Liver (tissue), 7 donors: ENCODE measurements at regions not wholly inside any gene's neighbourhood (a gene's known extent, or its start where the extent isn't known, plus 50 kb on each side); places are given as distances from the start of the nearest gene placed in this dataset.
A peak's percentile ranks its signal among the peaks of the same experiment; 100 is the strongest.

Experiments used
- DNase-seq: peaks from one replicate; pipeline ENCODE4 v3.0.0-alpha.2; 2017; ENCODE audit warnings: low spot score
- H3K27ac ChIP-seq, 2 donors: one replicate each; pipeline ENCODE4 v1.7.0; 2013; ENCODE audit warnings: inconsistent platforms in 2 of 2, low read length in 2 of 2, control low read depth in 1 of 2, low read depth in 1 of 2, mild to moderate bottlenecking in 1 of 2
- H3K27me3 ChIP-seq, 4 donors: one replicate each; pipeline versions ENCODE4 v1.6.1 to v1.7.0; 2013; ENCODE audit warnings: low read length in 3 of 4, inconsistent platforms in 1 of 4, mild to moderate bottlenecking in 1 of 4, moderate library complexity in 1 of 4; ENCODE audit not compliant: control insufficient read depth in 4 of 4, insufficient read depth in 4 of 4
- H3K36me3 ChIP-seq, 4 donors: one replicate each; pipeline versions ENCODE4 v1.6.1 to v1.7.0; 2013; ENCODE audit warnings: low read length in 3 of 4, mild to moderate bottlenecking in 3 of 4, low read depth in 1 of 4, moderate library complexity in 1 of 4; ENCODE audit not compliant: control insufficient read depth in 4 of 4, insufficient read depth in 3 of 4
- H3K4me1 ChIP-seq, 4 donors: one replicate each; pipeline versions ENCODE4 v1.6.1 to v1.7.0; 2013; ENCODE audit warnings: low read length in 3 of 4, mild to moderate bottlenecking in 3 of 4, moderate library complexity in 1 of 4; ENCODE audit not compliant: control insufficient read depth in 4 of 4, insufficient read depth in 4 of 4
- H3K4me3 ChIP-seq, 3 donors: one replicate each; pipeline versions ENCODE4 v1.6.1 to v1.7.0; 2013; ENCODE audit warnings: low read length in 3 of 3, control low read depth in 1 of 3, low read depth in 1 of 3, mild to moderate bottlenecking in 1 of 3
- H3K9ac ChIP-seq, 2 donors: one replicate each; pipeline ENCODE4 v1.7.0; 2013; ENCODE audit warnings: low read length in 2 of 2, mild to moderate bottlenecking in 2 of 2, moderate library complexity in 2 of 2, control low read depth in 1 of 2, low read depth in 1 of 2
- H3K9me3 ChIP-seq, 4 donors: one replicate each; pipeline versions ENCODE4 v1.6.1 to v1.7.0; 2013; ENCODE audit warnings: low read length in 3 of 4; ENCODE audit not compliant: control insufficient read depth in 4 of 4
- ATF3 ChIP-seq: IDR thresholded peaks from 2 replicates; pipeline ENCODE4 v1.6.1; 2016; ENCODE audit warnings: antibody characterized with exemption
- FOXA1 ChIP-seq: IDR thresholded peaks from 2 replicates; pipeline ENCODE4 v1.6.1; 2016; ENCODE audit warnings: antibody characterized with exemption
- GABPA ChIP-seq, 2 donors: IDR thresholded peaks in 1 of 2; conservative IDR thresholded peaks in 1 of 2; 2 replicates each; pipeline ENCODE4 v1.6.1; 2016; ENCODE audit warnings: antibody characterized with exemption in 2 of 2, mild to moderate bottlenecking in 1 of 2, moderate library complexity in 1 of 2
- HNF4A ChIP-seq, 2 donors: conservative IDR thresholded peaks; 2 replicates each; pipeline ENCODE4 v1.6.1; 2016; ENCODE audit warnings: antibody characterized with exemption in 2 of 2, mild to moderate bottlenecking in 2 of 2
- JUND ChIP-seq, 2 donors: IDR thresholded peaks; 2 replicates each; pipeline ENCODE4 v1.6.1; 2016; ENCODE audit warnings: antibody characterized with exemption in 2 of 2
- MAX ChIP-seq: IDR thresholded peaks from 2 replicates; pipeline ENCODE4 v1.6.1; 2016; ENCODE audit warnings: antibody characterized with exemption
- NR2F2 ChIP-seq: IDR thresholded peaks from 2 replicates; pipeline ENCODE4 v1.6.1; 2016; ENCODE audit warnings: antibody characterized with exemption
- RAD21 ChIP-seq, 2 donors: IDR thresholded peaks; 2 replicates each; pipeline ENCODE4 v1.6.1; 2016; ENCODE audit warnings: antibody characterized with exemption in 2 of 2, mild to moderate bottlenecking in 2 of 2
- RXRA ChIP-seq, 2 donors: IDR thresholded peaks; 2 replicates each; pipeline ENCODE4 v1.6.1; 2017 to 2018; ENCODE audit warnings: antibody characterized with exemption in 2 of 2, mild to moderate bottlenecking in 1 of 2
- SP1 ChIP-seq: IDR thresholded peaks from 2 replicates; pipeline ENCODE4 v1.6.1; 2018; ENCODE audit warnings: antibody characterized with exemption, mild to moderate bottlenecking
- TAF1 ChIP-seq: conservative IDR thresholded peaks from 2 replicates; pipeline ENCODE4 v1.6.1; 2016; ENCODE audit warnings: antibody characterized with exemption, mild to moderate bottlenecking
- YY1 ChIP-seq: IDR thresholded peaks from 2 replicates; pipeline ENCODE4 v1.6.1; 2016; ENCODE audit warnings: antibody characterized with exemption, mild to moderate bottlenecking
- WGBS: extraction: QIAGEN DNeasy Blood & Tissue Kit; methylation state at CpG from one replicate; pipeline ENCODE4 v1.1.7; 2013; 5-methylcytosine and 5-hydroxymethylcytosine counted together
- TF ChIP-seq, protein P1 (sequence below): IDR thresholded peaks from 2 replicates; pipeline ENCODE4 v1.6.1; 2016; ENCODE audit warnings: antibody characterized with exemption, mild to moderate bottlenecking
- TF ChIP-seq, protein P2 (sequence below): IDR thresholded peaks from 2 replicates; pipeline ENCODE4 v1.6.1; 2016; ENCODE audit warnings: antibody characterized with exemption
- donor health status: healthy.
- donor health status: healthy.
- donor health status: healthy.
- donor health status: healthy.

- WGBS: 77% methylated on average over 2 of the region's 2 CpGs
Measured at GRCh38 chr7:25619381-25619780, 391.1 kb upstream of the NPVF start.

GRCh38 chr7:25619963-25620799 is 391.9 kb upstream of the NPVF start:
- DNase-seq: no peak
- 62% methylated on average over 8 of the region's 8 CpGs for WGBS
- H3K4me3 ChIP-seq: no peak overlapping the region

More at GRCh38 chr7:25619381-25619780, 391.1 kb upstream of the NPVF start:
- no peak for DNase-seq
- Histone ChIP-seq H3K27me3 (no peaks in the 10 kb centered on the region), H3K9me3 (no peaks in the 10 kb centered on the region), H3K27ac (no peak overlapping the region), H3K9ac (no peak overlapping the region), H3K36me3 (no peaks in the 10 kb centered on the region), H3K4me1 (no peaks in the 10 kb centered on the region), H3K4me3 (no peak overlapping the region)
- no peak for TF ChIP-seq SP1
- no peak for TF ChIP-seq FOXA1
- TF ChIP-seq TAF1: no peak
- TF ChIP-seq JUND (IDR thresholded peaks at IDR 0.05): no peak
- TF ChIP-seq, protein P1, sequence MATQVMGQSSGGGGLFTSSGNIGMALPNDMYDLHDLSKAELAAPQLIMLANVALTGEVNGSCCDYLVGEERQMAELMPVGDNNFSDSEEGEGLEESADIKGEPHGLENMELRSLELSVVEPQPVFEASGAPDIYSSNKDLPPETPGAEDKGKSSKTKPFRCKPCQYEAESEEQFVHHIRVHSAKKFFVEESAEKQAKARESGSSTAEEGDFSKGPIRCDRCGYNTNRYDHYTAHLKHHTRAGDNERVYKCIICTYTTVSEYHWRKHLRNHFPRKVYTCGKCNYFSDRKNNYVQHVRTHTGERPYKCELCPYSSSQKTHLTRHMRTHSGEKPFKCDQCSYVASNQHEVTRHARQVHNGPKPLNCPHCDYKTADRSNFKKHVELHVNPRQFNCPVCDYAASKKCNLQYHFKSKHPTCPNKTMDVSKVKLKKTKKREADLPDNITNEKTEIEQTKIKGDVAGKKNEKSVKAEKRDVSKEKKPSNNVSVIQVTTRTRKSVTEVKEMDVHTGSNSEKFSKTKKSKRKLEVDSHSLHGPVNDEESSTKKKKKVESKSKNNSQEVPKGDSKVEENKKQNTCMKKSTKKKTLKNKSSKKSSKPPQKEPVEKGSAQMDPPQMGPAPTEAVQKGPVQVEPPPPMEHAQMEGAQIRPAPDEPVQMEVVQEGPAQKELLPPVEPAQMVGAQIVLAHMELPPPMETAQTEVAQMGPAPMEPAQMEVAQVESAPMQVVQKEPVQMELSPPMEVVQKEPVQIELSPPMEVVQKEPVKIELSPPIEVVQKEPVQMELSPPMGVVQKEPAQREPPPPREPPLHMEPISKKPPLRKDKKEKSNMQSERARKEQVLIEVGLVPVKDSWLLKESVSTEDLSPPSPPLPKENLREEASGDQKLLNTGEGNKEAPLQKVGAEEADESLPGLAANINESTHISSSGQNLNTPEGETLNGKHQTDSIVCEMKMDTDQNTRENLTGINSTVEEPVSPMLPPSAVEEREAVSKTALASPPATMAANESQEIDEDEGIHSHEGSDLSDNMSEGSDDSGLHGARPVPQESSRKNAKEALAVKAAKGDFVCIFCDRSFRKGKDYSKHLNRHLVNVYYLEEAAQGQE: no peak
- no peak for TF ChIP-seq RXRA (IDR thresholded peaks at IDR 0.05)
- no peak for TF ChIP-seq YY1
- TF ChIP-seq HNF4A (conservative IDR thresholded peaks at IDR 0.05): no peak
- no peak for TF ChIP-seq MAX

More at GRCh38 chr7:25619963-25620799, 391.9 kb upstream of the NPVF start:
- no peaks in the 10 kb centered on the region for H3K9me3 ChIP-seq
- no peak overlapping the region for H3K9ac ChIP-seq
- no peaks in the 10 kb centered on the region for H3K36me3 ChIP-seq
- H3K4me1 ChIP-seq: no peaks in the 10 kb centered on the region
- no peaks in the 10 kb centered on the region for H3K27me3 ChIP-seq
- peak overlapping the region in 1 of 2 donors; percentile 25 for H3K27ac ChIP-seq
- TF ChIP-seq SP1 (peak; percentile 60), ATF3 (no peak), NR2F2 (peak; percentile 39), GABPA (IDR thresholded peaks at IDR 0.05 in 1 of 2, conservative IDR thresholded peaks at IDR 0.05 in 1 of 2) (peak; percentile 17 to 43), YY1 (peak; percentile 36), RAD21 (IDR thresholded peaks at IDR 0.05) (peak in 1 of 2 donors; percentile 27), RXRA (IDR thresholded peaks at IDR 0.05) (peak in 1 of 2 donors; percentile 12)
- TF ChIP-seq, protein P2, sequence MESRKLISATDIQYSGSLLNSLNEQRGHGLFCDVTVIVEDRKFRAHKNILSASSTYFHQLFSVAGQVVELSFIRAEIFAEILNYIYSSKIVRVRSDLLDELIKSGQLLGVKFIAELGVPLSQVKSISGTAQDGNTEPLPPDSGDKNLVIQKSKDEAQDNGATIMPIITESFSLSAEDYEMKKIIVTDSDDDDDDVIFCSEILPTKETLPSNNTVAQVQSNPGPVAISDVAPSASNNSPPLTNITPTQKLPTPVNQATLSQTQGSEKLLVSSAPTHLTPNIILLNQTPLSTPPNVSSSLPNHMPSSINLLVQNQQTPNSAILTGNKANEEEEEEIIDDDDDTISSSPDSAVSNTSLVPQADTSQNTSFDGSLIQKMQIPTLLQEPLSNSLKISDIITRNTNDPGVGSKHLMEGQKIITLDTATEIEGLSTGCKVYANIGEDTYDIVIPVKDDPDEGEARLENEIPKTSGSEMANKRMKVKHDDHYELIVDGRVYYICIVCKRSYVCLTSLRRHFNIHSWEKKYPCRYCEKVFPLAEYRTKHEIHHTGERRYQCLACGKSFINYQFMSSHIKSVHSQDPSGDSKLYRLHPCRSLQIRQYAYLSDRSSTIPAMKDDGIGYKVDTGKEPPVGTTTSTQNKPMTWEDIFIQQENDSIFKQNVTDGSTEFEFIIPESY: no peak
